NCI-H1048 (cell line): ENCODE measurements at regions not wholly inside any gene's neighbourhood (a gene's known extent, or its start where the extent isn't known, plus 50 kb on each side); places are given as distances from the start of the nearest gene placed in this dataset.
"Not testable (repeated sequence)": the region's sequence is repeated elsewhere in the genome, so short reads cannot be mapped to it uniquely, and the experiment has no call there.

Experiments used
- DNase-seq: peaks from one replicate; lab custom pipeline; 2025; lab: John Stamatoyannopoulos, UW

DNA sequence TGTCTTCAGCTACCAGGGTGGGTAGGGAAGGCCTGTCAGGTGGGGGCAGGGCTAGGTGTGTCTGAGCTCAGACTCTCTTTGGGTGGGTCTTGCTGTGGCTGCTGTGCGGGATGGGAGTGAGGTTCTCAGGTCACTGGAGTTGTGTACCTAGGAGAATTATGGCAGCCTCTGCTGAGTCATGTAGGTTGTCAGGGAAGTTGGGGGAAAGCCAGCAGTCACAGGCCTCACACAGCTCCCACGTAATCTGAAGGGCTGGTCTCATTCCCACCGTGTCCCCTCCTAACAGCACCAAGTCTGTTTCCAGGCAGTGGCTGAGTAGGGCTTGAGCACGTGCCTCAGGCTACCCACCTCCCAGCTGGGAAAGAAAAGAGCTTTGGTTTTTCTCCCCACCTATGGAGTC, 67.0 kb downstream of the CHCHD4 start:
- no peak for DNase-seq

GRCh38 chr3:14047841-14048240, 76.8 kb downstream of the CHCHD4 start:
- DNase-seq: no peak

GRCh38 chr3:14047027-14047426, 77.6 kb downstream of the CHCHD4 start:
- DNase-seq: no peak

DNA sequence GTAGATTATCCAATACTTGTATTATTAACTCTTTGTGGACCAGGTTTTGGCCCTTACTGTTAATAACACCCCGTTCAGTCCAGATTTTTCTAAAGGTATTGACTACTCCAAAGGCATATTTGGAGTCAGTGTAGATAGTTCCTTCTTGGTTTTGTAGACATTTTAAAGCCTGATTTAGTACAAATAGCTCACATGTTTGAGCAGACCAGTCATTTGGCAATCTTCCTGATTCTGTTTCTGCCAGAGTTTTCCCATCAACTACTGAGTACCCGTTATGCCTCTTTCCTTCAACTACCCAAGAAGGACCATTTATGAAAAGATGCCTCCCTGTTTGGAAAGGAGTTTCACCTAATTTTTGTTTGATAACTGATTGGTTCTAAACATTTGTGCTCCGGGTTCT, 82.0 kb downstream of the CHCHD4 start:
- no peak for DNase-seq

DNA sequence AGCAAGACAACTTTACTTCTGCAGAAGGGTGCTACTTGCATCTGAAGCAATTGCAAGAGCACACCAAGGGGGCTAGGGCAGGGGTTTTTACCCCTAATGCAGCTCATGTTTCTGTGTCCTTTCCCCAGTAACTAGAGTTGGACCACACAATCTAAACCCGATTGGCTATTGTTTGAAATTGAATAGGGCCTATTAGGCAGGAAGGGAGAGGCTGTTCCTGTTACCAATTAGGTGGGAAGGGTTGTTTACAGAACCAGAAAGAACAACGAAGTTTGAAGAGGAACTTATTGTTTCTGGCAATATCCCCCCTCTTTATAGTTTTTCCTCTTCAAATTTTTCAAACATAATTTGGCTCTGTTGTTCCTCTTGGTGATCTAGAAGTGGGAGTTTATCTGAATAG, 85.5 kb downstream of the CHCHD4 start:
- no peak for DNase-seq

- DNase-seq: no peak
Observed at GRCh38 chr3:14037211-14037610, 87.5 kb downstream of the CHCHD4 start.

DNA sequence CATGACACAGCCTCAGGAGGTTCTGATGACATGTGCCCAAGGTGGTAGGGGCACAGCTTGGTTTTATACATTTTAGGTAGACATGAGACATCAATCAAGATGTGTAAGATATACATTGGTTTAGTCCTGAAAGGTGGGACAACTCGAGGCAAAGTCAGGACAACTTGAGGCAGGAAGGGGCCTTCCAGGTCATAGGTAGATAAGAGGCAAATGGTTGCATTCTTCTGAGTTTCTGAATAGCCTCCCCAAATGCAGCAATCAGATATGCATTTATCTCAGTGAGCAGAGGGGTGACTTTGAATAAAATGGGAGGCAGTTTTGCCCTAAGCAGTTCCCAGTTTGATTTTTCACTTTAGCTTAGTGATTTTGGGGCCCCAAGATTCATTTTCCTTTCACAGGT, 91.6 kb downstream of the CHCHD4 start:
- DNase-seq: no peak

GRCh38 chr3:14031271-14031670, 93.4 kb downstream of the CHCHD4 start:
- DNase-seq: no peak

DNA sequence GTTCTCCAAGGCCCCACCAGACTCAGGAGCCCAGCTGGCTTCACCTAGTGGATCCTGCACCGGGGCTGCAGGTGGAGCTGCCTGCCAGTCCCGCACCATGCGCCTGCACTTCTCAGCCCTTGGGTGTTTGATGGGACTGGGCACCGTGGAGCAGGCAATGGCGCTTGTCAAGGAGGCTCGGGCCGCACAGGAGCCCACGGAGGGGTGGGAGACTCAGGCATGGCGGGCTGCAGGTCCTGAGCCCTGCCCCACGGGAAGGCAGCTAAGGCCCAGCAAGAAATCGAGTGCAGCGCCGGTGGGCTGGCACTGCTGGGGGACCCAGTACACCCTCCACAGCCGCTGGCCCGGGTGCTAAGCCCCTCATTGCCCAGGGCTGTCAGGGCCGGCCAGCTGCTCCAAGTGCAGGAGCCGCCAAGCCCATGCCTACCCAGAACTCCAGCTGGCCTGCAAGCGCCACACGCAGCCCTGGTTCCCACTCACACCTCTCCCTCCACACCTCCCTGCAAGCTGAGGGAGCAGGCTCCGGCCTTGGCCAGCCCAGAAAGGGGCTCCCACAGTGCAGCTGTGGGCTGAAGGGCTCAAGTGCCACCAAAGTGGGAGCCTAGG, 95.2 kb downstream of the CHCHD4 start:
- DNase-seq: not testable (repeated sequence)

GRCh38 chr3:14028122-14028521, 96.5 kb downstream of the CHCHD4 start:
- not testable (repeated sequence) for DNase-seq

DNA sequence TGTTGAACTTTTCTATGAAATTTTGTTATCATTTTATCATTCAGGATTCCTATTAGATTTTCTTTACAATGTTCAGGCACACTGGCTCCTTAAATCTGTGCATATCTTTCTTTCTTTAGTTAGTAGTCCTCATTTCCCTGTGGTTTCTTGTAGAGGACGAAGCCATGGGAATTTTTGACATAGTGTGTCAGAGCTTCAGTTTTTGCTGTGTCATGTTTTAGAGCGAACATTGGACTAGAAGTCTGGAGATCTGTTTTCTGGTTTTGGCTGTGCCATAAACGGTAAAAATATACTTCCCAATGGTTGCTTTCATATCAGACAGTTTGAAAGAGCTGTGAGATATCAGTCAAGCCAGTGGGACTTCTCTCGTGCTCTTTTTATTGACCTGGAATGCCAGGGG, 105.2 kb downstream of the CHCHD4 start:
- no peak for DNase-seq

DNA sequence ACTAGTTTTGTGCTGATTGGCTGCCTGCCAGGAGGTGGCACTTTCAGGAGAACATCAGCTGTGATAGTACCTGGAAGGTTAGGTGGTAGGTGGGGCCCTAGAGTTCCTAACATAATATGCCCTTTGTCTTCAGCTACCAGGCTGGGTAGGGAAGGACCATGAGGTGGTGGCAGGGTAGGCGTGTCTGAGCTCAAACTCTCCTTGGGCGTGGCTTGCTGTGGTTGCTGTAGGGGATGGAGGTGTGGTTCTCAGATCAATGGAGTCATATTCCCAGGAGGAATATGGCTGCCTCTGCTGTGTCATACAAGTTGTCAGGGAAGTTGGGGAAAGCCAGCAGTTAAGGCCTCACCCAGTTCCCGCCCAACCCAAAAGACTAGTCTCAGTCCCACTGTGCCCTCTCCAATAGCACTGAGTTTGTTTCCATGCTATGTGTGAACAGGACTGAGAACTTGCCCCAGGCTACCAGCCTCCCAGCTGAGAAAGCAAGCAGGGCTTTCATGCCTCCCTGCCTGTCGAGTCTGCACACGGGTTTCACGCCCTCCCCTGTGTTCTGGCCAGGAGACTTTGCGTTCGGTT, 107.7 kb downstream of the CHCHD4 start:
- DNase-seq: peak; percentile 16

GRCh38 chr3:14007006-14007405, 117.7 kb downstream of the CHCHD4 start:
- DNase-seq: no peak

GRCh38 chr3:14001136-14001535, 121.3 kb upstream of the WNT7A start:
- DNase-seq: no peak

GRCh38 chr3:14000556-14000955, 120.7 kb upstream of the WNT7A start:
- no peak for DNase-seq

DNA sequence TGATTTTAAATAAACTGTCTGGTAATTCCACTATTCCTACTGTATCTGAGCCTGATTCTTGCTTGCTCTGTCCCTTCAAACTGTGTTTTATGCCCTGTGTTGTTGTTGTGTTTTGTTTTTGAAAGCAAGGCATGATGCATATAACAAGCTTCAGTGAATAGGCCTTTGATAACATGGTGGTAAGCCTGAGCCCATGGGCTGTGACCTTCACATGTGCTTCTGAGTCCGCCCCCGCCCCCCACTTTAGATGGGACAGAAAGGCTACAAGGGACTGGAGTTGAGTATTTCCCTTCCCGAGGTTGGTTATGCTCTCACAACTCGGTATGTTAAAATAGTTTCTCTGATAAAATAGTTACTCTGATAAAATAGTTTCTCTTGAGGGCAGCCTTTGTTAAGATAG, 119.0 kb upstream of the WNT7A start:
- DNase-seq: no peak

- DNase-seq: not testable (repeated sequence)
Observed at GRCh38 chr3:13995216-13995615, 115.3 kb upstream of the WNT7A start.

- not testable (repeated sequence) for DNase-seq
Observed at GRCh38 chr3:13988925-13989324, 109.1 kb upstream of the WNT7A start.

DNA sequence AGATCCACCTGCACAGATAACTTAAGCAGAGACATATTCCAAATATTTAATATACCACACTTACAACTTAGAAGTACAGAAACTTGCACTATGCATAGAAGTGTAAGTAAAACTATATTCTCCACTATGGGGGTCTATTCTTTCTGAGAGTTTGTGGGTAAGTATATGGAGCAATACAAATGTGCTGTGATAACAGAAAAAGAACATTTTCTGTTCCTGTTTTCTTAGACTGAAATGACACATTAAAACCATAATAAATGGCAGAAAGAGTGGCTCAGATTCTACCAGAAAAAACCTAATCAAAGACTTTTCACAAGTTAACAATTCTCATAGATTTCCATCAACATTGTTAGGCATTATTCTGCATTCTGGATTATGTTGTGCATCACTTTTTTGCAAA, 96.6 kb upstream of the WNT7A start:
- DNase-seq: no peak

DNA sequence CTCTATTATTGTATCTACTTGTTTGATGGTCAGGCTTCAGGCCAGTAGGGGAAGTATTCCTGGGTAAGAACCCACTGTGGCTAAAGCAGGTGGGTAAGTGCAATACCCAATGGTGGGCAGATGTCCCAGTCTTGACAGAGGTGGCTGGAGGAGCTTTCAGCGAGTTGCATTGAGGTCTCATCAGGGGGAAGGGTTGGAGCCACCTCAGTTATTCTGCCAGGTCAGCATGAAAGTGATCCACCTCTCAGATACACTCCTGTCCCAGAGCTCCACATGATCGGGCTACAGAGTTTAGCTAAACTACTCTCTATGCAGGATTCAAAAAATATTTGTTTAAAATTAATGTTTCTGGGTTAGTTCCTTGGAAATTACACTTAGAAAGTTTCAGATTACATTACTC, 95.8 kb upstream of the WNT7A start:
- no peak for DNase-seq

DNA sequence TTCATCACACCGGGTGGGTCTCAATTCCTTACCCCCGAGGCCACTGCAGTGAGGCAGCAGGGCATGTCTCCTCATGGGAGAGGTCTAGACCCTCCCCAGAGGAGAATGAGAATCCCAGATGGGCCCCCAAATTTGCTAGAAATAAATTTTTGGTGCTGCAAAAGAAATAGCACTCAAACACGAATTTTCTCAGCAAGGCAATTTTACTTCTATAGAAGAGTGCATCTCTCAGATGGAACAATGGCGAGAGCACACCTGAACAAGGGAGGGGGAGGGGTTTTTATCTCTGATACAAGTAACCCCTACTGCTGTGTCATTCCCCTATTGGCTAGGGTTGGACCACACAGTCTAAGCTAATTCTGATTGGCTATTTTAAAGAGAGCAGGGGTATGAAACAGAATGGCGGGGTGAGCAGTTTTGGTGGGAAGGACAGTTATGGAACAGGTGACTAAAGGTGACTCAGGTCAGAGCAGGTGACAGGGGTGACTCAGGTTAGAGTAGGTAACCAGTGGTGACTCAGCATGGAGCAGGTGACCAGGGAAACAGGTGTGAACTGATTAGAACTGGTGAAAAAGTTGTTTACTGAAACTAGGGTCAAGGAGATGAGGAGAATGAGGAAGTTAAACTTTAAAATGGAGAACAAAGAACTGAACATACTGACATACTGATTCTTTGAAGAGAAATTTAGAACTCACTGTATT, 93.0 kb upstream of the WNT7A start:
- DNase-seq: no peak

GRCh38 chr3:13966302-13966701, 86.4 kb upstream of the WNT7A start:
- no peak for DNase-seq

DNA sequence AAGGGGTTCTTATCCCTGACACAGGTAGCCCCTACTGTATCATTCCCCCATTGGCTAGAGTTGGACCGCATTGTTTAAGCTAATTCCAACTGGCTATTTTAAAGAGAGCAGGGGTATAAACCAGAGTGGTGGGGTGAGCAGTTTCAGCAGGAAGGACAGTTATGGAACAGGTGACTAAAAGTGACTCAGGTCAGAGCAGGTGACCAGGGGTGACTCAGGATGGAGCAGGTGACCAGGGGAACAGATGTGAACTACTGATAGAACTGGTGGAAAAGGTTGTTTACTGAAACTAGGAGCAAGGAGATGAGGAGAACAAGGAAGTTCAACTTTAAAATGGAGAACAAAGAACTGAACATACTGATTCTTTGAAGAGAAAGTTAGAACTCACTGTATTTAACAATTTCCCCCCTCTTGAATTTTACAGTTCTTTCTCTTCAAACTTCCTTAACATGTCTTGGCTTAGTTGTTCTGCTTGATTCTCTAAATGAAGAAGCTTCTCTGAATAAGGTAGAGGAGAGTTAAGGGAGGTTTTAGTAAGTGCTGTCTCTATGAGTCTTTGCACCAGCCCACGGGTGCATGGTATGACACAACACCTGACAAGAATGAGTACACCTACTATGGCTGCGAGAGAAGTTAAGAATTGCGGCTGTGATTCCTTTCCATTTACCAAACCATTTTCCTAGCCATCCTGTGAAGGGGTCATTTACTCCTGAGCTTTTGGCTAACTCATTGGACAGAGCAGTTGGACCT, 83.4 kb upstream of the WNT7A start:
- DNase-seq: no peak
